Type B pancreatic cell (in vitro differentiated cells): ENCODE measurements at regions not wholly inside any gene's neighbourhood (a gene's known extent, or its start where the extent isn't known, plus 50 kb on each side); places are given as distances from the start of the nearest gene placed in this dataset.

Experiments used
- DNase-seq: peaks from one replicate; pipeline ENCODE4 v3.0.0; 2021; ENCODE audit warnings: mixed read lengths; ENCODE audit not compliant: unreplicated experiment; ENCODE audit errors: extremely low spot score
- H3K27ac Mint-ChIP-seq: 2 replicates; pipeline ENCODE4 v1.8.0; 2021; ENCODE audit warnings: mild to moderate bottlenecking, mixed read lengths
- H3K27me3 Mint-ChIP-seq: 2 replicates; pipeline ENCODE4 v1.8.0; 2021; ENCODE audit warnings: mixed read lengths
- H3K36me3 Mint-ChIP-seq: 2 replicates; pipeline ENCODE4 v1.8.0; 2021; ENCODE audit warnings: mixed read lengths
- H3K4me1 Mint-ChIP-seq: one replicate; pipeline ENCODE4 v1.8.0; 2021; ENCODE audit warnings: mixed read lengths; ENCODE audit not compliant: unreplicated experiment
- H3K4me3 Mint-ChIP-seq: 2 replicates; pipeline ENCODE4 v1.8.0; 2021; ENCODE audit warnings: mild to moderate bottlenecking, mixed read lengths
- H3K9me3 Mint-ChIP-seq: 2 replicates; pipeline ENCODE4 v1.8.0; 2021; ENCODE audit warnings: mixed read lengths
- TF ChIP-seq, protein P1 (sequence below): fragments of 200-600 bp; sonication (generic); conservative IDR thresholded peaks from 2 replicates; pipeline ENCODE4 v1.5.0; 2021; ENCODE audit warnings: antibody characterized with exemption, mild to moderate bottlenecking

DNA sequence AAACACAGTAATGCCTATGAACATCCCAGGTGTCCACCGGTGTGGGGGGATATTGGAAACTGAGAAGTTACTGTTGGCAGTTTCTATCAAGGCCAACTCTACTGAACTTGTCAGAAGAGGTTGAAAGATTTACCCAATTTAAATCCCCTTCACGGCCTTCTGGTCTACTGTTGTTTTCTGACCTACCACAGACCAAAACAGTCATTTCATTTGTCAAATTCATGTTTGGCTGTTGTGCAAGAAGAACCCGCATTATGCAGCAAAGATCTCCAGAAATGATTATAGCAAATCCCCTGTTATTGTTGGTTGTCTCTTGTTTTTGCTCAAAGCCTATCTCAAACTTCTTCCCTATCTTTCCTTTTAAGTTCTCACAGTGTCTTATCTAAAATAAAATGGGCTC is 73.1 kb upstream of the MAF start:
- DNase-seq = no peak
- TF ChIP-seq, protein P1, sequence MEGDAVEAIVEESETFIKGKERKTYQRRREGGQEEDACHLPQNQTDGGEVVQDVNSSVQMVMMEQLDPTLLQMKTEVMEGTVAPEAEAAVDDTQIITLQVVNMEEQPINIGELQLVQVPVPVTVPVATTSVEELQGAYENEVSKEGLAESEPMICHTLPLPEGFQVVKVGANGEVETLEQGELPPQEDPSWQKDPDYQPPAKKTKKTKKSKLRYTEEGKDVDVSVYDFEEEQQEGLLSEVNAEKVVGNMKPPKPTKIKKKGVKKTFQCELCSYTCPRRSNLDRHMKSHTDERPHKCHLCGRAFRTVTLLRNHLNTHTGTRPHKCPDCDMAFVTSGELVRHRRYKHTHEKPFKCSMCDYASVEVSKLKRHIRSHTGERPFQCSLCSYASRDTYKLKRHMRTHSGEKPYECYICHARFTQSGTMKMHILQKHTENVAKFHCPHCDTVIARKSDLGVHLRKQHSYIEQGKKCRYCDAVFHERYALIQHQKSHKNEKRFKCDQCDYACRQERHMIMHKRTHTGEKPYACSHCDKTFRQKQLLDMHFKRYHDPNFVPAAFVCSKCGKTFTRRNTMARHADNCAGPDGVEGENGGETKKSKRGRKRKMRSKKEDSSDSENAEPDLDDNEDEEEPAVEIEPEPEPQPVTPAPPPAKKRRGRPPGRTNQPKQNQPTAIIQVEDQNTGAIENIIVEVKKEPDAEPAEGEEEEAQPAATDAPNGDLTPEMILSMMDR = no peak
- Mint-ChIP-seq H3K9me3 (peaks cover 9% of the 10 kb centered on the region), H3K27ac (no peak overlapping the region), H3K27me3 (peaks cover 12% of the 10 kb centered on the region), H3K4me1 (no peaks in the 10 kb centered on the region), H3K4me3 (no peak overlapping the region), H3K36me3 (no peaks in the 10 kb centered on the region)

DNA sequence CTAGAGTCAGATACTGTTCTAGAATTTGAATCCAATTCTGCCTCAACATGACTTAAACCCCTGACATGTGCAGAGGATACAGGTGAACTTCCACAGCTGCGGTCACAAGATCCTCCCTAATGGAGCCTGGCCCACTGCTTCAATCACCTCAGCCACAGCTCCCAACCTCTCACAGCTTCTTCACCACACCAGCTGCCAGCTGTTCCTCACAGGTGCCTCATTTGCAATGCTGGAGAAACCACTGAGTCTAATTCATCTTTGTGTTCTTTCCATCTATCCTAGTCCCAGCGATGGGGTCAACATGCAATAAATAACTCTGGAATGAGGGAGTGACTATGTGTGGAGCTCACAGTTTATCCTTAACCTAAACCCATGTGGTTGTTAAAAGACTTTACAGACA is 72.0 kb upstream of the MAF start:
- Mint-ChIP-seq H3K9me3 (peaks cover 9% of the 10 kb centered on the region), H3K27me3 (peaks cover 12% of the 10 kb centered on the region), H3K4me3 (no peak overlapping the region), H3K4me1 (no peaks in the 10 kb centered on the region), H3K27ac (no peak overlapping the region), H3K36me3 (no peaks in the 10 kb centered on the region)
- TF ChIP-seq, protein P1 = no peak
- DNase-seq = no peak

DNA sequence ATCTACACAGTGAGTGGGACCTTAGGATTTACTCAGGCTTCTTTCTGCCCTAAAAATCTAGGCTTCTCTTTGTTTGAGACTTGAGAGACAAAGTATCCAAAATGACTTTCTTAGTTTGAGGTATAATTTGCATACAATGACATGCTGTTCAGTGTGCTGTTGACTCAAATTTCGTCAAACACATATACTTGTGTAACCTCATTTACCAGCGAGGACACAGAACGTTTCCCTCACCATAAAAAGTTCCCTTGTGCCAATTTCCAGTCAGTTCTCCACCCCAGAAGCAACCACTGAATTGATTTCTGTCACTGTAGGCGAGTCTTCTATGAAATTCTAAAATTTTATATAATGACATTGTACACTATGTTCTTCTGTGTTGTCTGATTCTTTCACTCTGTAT is 68.0 kb upstream of the MAF start:
- no peaks in the 10 kb centered on the region for H3K4me1 Mint-ChIP-seq
- no peak for DNase-seq
- peaks cover 14% of the 10 kb centered on the region for H3K27me3 Mint-ChIP-seq
- no peaks in the 10 kb centered on the region for H3K36me3 Mint-ChIP-seq
- peaks cover 9% of the 10 kb centered on the region for H3K9me3 Mint-ChIP-seq
- H3K27ac Mint-ChIP-seq = no peak overlapping the region
- TF ChIP-seq, protein P1 = no peak
- H3K4me3 Mint-ChIP-seq = no peak overlapping the region

DNA sequence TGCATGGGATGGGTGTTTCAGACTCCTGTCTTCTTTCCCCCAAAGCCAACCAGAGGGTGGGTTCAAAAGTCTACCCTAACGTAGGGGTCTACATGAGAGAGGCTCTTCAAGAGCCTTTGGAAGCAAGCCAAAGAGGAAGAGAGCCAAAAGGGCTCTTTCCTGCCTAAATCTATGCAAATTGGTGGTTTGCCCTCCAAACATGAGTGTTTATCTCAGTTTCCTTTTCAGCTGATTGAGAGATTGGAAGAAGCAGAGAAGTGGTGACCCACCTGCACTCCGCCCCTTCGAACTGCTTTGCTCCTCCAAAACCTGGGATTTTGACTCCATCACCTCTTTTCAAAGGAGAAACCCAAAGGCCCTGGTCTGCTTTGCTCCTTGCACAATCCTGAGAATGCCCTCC is 65.4 kb upstream of the MAF start:
- Mint-ChIP-seq H3K4me3 (no peak overlapping the region), H3K36me3 (no peaks in the 10 kb centered on the region), H3K27me3 (peaks cover 12% of the 10 kb centered on the region), H3K4me1 (no peaks in the 10 kb centered on the region), H3K9me3 (peaks cover 9% of the 10 kb centered on the region), H3K27ac (no peak overlapping the region)
- no peak for DNase-seq
- TF ChIP-seq, protein P1 = no peak

DNA sequence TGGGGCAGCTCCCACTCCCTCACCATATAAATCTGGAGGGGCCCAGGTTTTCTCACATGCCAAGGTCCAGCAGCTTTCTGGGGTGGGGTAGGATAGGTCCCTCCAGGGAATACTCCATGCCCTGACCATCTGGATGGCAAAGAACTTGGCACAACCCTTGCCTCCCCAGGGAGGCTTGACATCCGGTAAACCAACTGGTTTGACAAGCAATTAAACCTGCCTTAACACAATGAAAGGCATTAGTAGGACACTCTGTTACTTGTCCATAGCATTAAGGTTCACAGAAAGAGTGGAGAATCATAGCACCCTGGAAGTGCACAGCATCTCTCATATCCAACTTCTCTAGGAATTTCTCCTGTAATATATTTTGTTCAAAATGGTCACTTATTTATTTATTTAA is 63.9 kb upstream of the MAF start:
- peaks cover 13% of the 10 kb centered on the region for H3K27me3 Mint-ChIP-seq
- peaks cover 1% of the 10 kb centered on the region for H3K9me3 Mint-ChIP-seq
- no peaks in the 10 kb centered on the region for H3K36me3 Mint-ChIP-seq
- no peak overlapping the region for H3K4me3 Mint-ChIP-seq
- no peak for DNase-seq
- TF ChIP-seq, protein P1 = no peak
- no peak overlapping the region for H3K27ac Mint-ChIP-seq
- no peaks in the 10 kb centered on the region for H3K4me1 Mint-ChIP-seq

DNA sequence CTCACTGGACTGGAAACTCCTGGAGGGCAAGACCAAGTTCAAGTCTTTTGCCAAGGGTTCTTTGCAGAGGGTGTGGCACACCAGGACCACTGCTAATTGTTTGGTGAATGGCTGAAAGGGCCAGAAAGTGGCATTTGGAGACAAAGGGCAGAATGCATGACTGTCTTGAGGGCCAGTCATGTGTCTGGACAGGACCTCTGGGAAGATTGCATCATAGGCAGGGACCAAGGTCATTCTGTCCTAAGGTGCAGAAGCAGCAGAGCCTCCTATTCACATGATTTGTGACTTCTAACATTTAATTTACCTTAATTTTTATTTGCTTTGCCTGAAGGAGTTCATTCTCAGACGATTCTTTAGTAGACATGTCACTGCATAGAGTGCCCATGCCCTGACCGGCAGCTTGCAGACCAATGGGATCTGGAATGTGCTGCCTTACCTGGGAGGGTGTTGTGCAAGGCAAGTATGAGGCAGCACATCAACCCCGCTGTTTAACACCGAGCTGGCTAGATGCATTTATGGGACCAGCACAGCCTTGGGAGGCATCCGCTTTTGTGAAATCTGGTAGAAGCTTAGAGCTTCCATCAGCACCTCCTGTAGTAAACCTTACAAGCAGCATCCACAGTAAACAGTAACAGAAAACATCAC is 62.3 kb upstream of the MAF start:
- TF ChIP-seq, protein P1 = no peak
- no peaks in the 10 kb centered on the region for H3K4me1 Mint-ChIP-seq
- no peak for DNase-seq
- peaks cover 16% of the 10 kb centered on the region for H3K27me3 Mint-ChIP-seq
- no peak overlapping the region for H3K27ac Mint-ChIP-seq
- peaks cover 4% of the 10 kb centered on the region for H3K9me3 Mint-ChIP-seq
- no peaks in the 10 kb centered on the region for H3K36me3 Mint-ChIP-seq
- no peak overlapping the region for H3K4me3 Mint-ChIP-seq
